Caco-2 (cell line): ENCODE measurements at regions not wholly inside any gene's neighbourhood (a gene's known extent, or its start where the extent isn't known, plus 50 kb on each side); places are given as distances from the start of the nearest gene placed in this dataset.
"Not testable (repeated sequence)": the region's sequence is repeated elsewhere in the genome, so short reads cannot be mapped to it uniquely, and the experiment has no call there.

ENCODE experiments used
- BruUV-seq: library from RNA; stranded (reverse); fragments of 400-500 nt; replicated peaks from 2 replicates; lab custom pipeline; 2021; lab: Mats Ljungman, UMichigan
- CTCF ChIA-PET: fragments of 300-600 bp; sonication (Branson Sonifier 250); formaldehyde crosslinking; loops from one replicate; lab custom pipeline; 2022; ENCODE audit warnings: antibody characterized with exemption; lab: Charles Lee
- POLR2A ChIA-PET: fragments of 300-600 bp; sonication (Branson Sonifier 250); formaldehyde crosslinking; loops from one replicate; lab custom pipeline; 2022; ENCODE audit warnings: antibody characterized with exemption; lab: Charles Lee
- DNase-seq, 2 experiments: peaks; one replicate each; pipeline versions ENCODE4 v3.0.0 to v3.0.0-alpha.2; 2020 to 2022
- H3K27me3 ChIP-seq: replicated peaks from 2 replicates; pipeline ENCODE4 v1.6.0; 2011; ENCODE audit warnings: low read length; ENCODE audit not compliant: control insufficient read depth, insufficient read depth
- H3K36me3 ChIP-seq: 2 replicates; pipeline ENCODE4 v1.5.1; 2011; ENCODE audit warnings: low read length; ENCODE audit not compliant: control insufficient read depth, insufficient read depth
- H3K4me1 ChIP-seq: fragments of 250-450 bp; sonication (Bioruptor Pico); 2 replicates; pipeline ENCODE4 v1.5.1; 2020; ENCODE audit warnings: mild to moderate bottlenecking
- H3K4me3 ChIP-seq: 2 replicates; pipeline ENCODE4 v1.5.1; 2011; ENCODE audit warnings: low read depth, mild to moderate bottlenecking, control low read depth, low read length
- H3K9me3 ChIP-seq: fragments of 250-450 bp; sonication (Bioruptor Pico); 2 replicates; pipeline ENCODE4 v1.5.1; 2020; ENCODE audit warnings: mild to moderate bottlenecking, moderate library complexity
- H3K27ac Mint-ChIP-seq: one replicate; pipeline ENCODE4 v1.8.0; 2022; ENCODE audit warnings: mixed read lengths; ENCODE audit not compliant: unreplicated experiment
- H3K27me3 Mint-ChIP-seq: one replicate; pipeline ENCODE4 v1.8.0; 2022; ENCODE audit warnings: mixed read lengths; ENCODE audit not compliant: insufficient read depth, unreplicated experiment
- H3K36me3 Mint-ChIP-seq: one replicate; pipeline ENCODE4 v1.8.0; 2022; ENCODE audit warnings: mild to moderate bottlenecking, mixed read lengths; ENCODE audit not compliant: insufficient read depth, unreplicated experiment
- H3K4me1 Mint-ChIP-seq: one replicate; pipeline ENCODE4 v1.8.0; 2022; ENCODE audit warnings: low read depth, mixed read lengths; ENCODE audit not compliant: unreplicated experiment
- H3K4me3 Mint-ChIP-seq: one replicate; pipeline ENCODE4 v1.8.0; 2022; ENCODE audit warnings: mild to moderate bottlenecking, moderate library complexity, mixed read lengths; ENCODE audit not compliant: unreplicated experiment
- H3K9me3 Mint-ChIP-seq: one replicate; pipeline ENCODE4 v1.8.0; 2022; ENCODE audit warnings: mixed read lengths; ENCODE audit not compliant: unreplicated experiment
- CTCF ChIP-seq, 2 experiments: fragments of 200-600 bp in 1 of 2; IDR thresholded peaks; 1 replicate in 1 of 2; 2 replicates in 1 of 2; pipeline versions ENCODE4 v1.5.1 to v1.8.0; 2011 to 2022; ENCODE audit warnings: antibody characterized with exemption in 1 of 2, control low read depth in 1 of 2, inconsistent platforms in 1 of 2, low read depth in 1 of 2, low read length in 1 of 2, mild to moderate bottlenecking in 1 of 2, moderate library complexity in 1 of 2; ENCODE audit not compliant: insufficient read depth in 1 of 2, severe bottlenecking in 1 of 2, unreplicated experiment in 1 of 2
- intact Hi-C: fragments of 100-400 bp; cut with micrococcal nuclease; formaldehyde crosslinking; loops from one replicate; pipeline ENCODE4 v1.10.0; 2022; ENCODE audit not compliant: unreplicated experiment

GRCh38 chr10:3255075-3255474 is 82.5 kb upstream of the PITRM1 start:
- CTCF ChIA-PET: no interaction called here
- no TSS peak for BruUV-seq
- no peak overlapping the region for H3K4me3 Mint-ChIP-seq

DNA sequence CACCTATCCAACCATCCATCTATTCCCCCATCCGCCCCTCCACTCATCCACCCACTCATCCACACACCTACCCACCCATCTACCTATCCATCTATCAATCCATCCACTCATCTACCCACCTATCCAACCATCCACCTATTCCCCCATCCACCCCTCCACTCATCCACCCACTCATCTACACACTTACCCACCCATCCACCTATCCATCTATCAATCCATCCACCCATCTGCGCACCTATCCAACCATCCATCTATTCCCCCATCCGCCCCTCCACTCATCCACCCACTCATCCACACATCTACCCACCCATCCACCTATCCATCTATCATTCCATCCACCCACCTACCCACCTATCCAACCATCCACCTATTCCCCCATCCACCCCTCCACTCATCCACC is 81.4 kb upstream of the PITRM1 start:
- DNase-seq, H3K9me3 Mint-ChIP-seq, H3K9me3 ChIP-seq, POLR2A ChIA-PET, H3K4me3 Mint-ChIP-seq, H3K4me3 ChIP-seq, BruUV-seq, intact Hi-C loops, H3K4me1 Mint-ChIP-seq, H3K27ac Mint-ChIP-seq, H3K36me3 ChIP-seq, H3K36me3 Mint-ChIP-seq, CTCF ChIA-PET, H3K4me1 ChIP-seq, H3K27me3 ChIP-seq: not testable (repeated sequence)
- peaks cover 13% of the 10 kb centered on the region for H3K27me3 Mint-ChIP-seq

More at GRCh38 chr10:3255075-3255474, 82.5 kb upstream of the PITRM1 start:
- POLR2A ChIA-PET: no interaction called here
- no peaks in the 10 kb centered on the region for H3K9me3 Mint-ChIP-seq
- no peaks in the 10 kb centered on the region for H3K4me1 Mint-ChIP-seq
- Histone ChIP-seq H3K27me3 (no peaks in the 10 kb centered on the region), H3K4me1 (no peaks in the 10 kb centered on the region), H3K9me3 (0 out of 2 replicates have a peak, but pooled peaks cover 3% of the 10 kb centered on the region), H3K4me3 (no peak overlapping the region), H3K36me3 (no peaks in the 10 kb centered on the region)
- intact Hi-C loops: no loop called here
- no peak overlapping the region for H3K27ac Mint-ChIP-seq
- H3K36me3 Mint-ChIP-seq: no peaks in the 10 kb centered on the region
- no peak for DNase-seq
- TF ChIP-seq CTCF (IDR thresholded peaks at IDR 0.05; ENCODE audit: insufficient read depth in 1 of 2, low read depth in 1 of 2, low read length in 1 of 2, severe bottlenecking in 1 of 2, unreplicated experiment in 1 of 2): no peak
- H3K27me3 Mint-ChIP-seq: peaks cover 13% of the 10 kb centered on the region

DNA sequence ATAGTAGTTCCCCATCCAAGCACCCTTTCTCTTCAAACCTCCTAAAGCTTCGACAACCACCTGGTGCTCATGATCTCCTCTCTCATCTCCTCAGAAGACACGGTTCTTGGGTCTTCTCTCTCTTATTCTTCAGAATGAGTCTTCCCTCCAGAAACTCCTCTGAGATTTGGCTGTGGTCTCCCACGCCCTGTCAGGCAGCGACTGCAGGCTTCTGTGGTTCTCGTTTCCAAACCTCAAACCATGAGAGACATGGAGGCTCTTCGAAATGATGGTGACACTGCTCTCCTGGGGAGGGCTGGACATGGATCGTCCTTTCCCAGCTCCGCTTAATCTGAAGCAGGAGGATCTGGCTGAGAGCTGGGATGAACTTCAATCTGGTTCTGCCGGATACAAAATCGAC is 78.6 kb upstream of the PITRM1 start:
- BruUV-seq: no TSS peak

More for the DNA sequence above, 78.6 kb upstream of the PITRM1 start:
- intact Hi-C loops: no loop called here
- Mint-ChIP-seq H3K36me3 (no peaks in the 10 kb centered on the region), H3K4me1 (no peaks in the 10 kb centered on the region), H3K4me3 (no peak overlapping the region), H3K9me3 (no peaks in the 10 kb centered on the region), H3K27ac (no peak overlapping the region), H3K27me3 (peaks cover 13% of the 10 kb centered on the region)
- 0 out of 2 replicates have a peak, but pooled peaks cover 5% of the 10 kb centered on the region for H3K9me3 ChIP-seq
- POLR2A ChIA-PET: no interaction called here
- H3K4me3 ChIP-seq: no peak overlapping the region
- peaks cover 3% of the 10 kb centered on the region; the same call in 1 of the 2 replicates for H3K4me1 ChIP-seq
- H3K36me3 ChIP-seq: no peaks in the 10 kb centered on the region
- CTCF ChIA-PET: no interaction called here
- no peak for TF ChIP-seq CTCF (IDR thresholded peaks at IDR 0.05; ENCODE audit: insufficient read depth in 1 of 2, low read depth in 1 of 2, low read length in 1 of 2, severe bottlenecking in 1 of 2, unreplicated experiment in 1 of 2)
- H3K27me3 ChIP-seq: no peaks in the 10 kb centered on the region
- DNase-seq: no peak
